Right renal cortex interstitium (tissue), 3 donors: ENCODE measurements at regions not wholly inside any gene's neighbourhood (a gene's known extent, or its start where the extent isn't known, plus 50 kb on each side); places are given as distances from the start of the nearest gene placed in this dataset.

Experiments
- DNase-seq, 3 donors: peaks; one replicate each; pipeline ENCODE4 v3.0.0-alpha.2; 2013; ENCODE audit warnings: low read depth in 3 of 3, low spot score in 2 of 3

- no peak for DNase-seq
Observed at GRCh38 chr2:41859615-41860514, 188.0 kb upstream of the PKDCC start.

DNA sequence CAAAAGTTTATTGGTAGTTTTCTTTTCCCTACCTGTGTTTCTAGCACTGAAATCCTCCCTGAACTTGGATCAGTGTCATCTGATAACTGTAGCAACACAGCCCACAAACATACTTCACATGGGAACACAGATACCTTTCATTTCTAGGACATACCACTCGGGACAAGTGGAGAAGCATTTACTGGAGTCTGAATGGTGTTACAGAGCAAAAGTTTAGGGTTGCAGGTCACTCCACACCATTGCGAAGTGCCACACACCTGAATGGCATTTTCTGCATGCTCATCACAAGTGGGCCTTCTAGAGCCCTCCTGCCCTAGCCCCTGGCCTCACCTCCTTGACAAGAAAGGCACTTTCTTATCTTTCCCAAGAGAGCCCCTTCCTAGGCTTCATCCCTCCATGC lies 184.8 kb upstream of the PKDCC start:
- DNase-seq, result no peak

DNA sequence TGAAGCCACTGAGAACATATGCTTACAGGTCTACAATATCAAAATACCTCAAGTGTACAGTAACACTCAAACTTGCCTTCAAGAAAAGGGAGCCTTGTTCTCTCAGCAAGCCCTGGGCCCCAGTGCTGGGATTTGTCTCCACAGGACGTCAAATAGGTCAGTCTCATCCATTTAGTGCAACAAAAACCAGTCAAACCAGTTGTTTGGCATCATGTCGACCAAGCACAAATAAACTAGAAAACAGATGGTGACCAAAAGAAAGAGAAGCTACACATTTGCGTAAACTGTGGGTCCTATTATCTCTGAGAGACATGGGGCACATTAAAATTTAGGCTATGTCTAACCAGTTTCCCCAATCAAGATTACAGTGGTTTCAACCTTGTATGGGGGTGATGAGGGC lies 182.6 kb upstream of the PKDCC start:
- DNase-seq, result no peak

GRCh38 chr2:41867553-41867952 lies 180.3 kb upstream of the PKDCC start:
- DNase-seq, result no peak

GRCh38 chr2:41869542-41870264 lies 178.1 kb upstream of the PKDCC start:
- no peak for DNase-seq

GRCh38 chr2:41870265-41870585 lies 177.6 kb upstream of the PKDCC start:
- DNase-seq, result no peak

GRCh38 chr2:41871080-41871479 lies 176.7 kb upstream of the PKDCC start:
- DNase-seq, result no peak

GRCh38 chr2:41872646-41873045 lies 175.2 kb upstream of the PKDCC start:
- DNase-seq, result no peak

DNA sequence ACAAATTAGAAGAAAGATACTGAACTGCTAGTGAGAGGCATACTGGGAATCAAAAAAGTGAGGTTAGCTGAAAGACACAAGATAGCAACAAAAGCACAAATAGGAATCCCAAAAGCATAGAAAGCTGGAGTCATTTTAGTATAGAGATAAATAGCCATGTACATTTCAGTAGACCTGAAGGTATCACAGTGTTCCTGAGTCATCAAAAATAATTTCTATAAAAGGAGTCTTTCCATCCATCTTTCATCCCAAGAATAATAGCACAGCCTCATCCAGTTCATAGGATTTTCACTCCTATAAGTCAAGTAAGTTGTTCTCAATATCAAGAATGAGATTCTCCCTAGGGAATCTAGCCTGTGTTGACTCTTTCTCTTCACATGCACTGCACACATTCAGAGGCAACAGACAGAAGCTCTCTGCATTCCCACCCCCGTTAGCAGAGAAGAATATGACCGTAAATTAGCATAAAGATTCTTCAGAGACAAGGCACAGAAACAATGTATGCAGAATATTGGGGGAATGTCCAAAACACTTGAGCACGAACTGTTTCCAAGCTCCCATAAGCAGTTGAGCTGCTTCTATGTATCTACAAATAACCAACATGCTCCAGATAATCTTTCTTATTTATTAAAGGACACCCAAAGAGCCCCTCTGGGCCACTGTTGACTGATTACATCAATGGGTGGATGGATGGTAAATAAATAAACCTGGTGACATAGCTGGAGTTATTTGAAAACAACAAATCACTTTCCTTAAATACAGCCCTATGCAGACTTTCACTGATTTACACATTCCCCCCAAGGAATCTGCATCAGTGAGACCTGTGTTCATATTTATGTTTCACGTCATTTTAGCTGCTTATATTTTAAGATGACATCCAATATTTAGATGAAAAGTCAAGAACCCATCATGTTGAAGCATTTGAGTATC lies 174.5 kb upstream of the PKDCC start:
- no peak for DNase-seq

DNA sequence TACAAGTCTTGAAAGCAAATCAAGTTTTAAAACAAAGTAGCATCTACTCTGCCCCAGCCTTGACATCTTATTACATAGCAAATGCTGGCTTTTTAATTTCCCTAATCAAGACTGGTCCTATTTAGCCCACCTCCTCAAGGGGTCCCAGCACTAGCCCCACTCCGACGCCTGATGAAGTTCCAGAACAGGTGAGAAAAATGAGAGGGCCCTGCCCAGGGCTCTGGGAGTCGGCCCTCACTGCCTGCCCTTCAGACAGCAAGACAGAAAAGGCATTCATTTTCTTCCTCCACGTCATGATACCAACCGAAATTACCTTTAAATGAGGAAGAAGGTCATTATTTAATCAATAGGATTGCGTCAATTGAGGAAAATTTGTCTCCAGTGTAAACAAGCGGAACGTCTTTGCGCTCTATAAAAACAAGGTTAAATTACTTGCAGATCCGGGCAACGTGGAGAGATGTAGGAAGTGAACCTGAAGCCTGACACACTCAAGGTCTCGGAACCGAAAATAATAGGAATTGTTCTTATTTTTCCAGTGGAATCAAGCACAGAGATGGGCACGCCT lies 170.6 kb upstream of the PKDCC start:
- no peak for DNase-seq

DNA sequence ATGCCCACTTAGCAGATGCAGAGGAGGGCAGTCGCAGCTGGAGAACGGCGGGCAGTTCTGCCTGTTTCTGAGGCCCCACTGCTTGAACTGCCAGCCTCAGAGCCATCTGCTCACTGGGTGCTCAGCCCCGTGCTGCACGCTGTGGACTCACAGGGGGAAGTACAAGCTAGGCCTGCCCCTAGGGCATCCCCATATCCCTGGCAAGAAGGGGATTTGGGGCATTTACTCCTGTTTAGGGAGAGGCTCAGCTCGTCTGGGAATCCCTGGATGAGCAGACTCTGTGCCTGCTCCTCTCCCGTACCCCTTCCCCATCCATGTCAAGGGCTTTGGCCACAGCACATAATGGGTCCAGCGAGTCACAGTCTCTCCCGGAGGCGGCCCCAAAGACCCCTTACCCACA lies 169.8 kb upstream of the PKDCC start:
- no peak for DNase-seq

GRCh38 chr2:41878716-41879234 lies 169.0 kb upstream of the PKDCC start:
- no peak for DNase-seq

- DNase-seq, result peak in 1 of 3 donors; percentile 62
Observed at GRCh38 chr2:41879235-41879916, 168.4 kb upstream of the PKDCC start.

DNA sequence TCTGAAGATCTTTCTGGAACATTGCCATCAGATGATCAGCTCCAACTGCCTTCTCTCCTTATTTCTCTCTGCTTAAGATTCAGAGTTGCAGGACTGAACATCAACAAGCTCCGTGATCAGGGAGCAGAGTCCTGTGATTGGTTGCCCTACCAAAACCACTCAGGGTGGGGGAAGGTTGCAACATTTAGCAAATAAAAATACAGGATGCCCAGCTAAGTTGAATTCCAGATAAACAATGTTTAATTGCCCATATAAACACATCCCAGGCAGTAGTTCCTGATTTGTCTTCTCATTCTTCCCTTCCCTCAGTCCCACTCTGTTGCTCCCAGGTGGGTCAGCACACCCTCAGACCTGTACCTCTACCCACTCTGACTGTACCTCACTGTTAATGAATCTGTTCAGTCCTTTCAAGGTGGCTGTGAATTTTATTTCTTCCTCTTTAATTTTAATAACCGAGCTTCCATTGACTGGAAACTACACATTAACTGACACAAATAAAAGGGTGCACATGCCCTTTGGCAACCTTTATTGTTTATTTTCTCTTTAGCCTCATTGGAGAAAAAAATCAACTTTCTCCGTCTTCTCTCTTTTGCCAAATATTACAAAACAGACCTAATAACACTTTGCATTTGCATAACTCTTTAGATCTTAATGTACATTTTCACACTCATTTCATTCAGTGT lies 167.1 kb upstream of the PKDCC start:
- no peak for DNase-seq

DNA sequence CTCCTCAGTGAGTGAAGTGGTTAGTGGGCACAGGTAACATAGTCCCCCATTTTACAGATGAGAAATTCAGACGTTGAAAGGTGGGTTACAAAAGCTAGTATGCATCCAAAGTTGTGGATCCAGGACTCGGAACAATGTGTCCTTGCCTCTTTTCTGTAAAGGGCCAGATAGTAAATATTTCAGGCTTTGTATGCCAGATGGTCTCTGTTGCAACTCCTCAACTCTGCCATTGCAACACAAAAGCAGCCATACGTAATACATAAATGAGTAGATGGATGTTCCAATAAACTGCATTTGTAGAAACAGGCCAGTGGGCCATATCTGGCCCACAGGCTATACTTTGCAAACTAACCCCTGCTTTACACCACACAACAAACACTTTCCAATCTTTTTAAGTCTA lies 166.6 kb upstream of the PKDCC start:
- no peak for DNase-seq

DNA sequence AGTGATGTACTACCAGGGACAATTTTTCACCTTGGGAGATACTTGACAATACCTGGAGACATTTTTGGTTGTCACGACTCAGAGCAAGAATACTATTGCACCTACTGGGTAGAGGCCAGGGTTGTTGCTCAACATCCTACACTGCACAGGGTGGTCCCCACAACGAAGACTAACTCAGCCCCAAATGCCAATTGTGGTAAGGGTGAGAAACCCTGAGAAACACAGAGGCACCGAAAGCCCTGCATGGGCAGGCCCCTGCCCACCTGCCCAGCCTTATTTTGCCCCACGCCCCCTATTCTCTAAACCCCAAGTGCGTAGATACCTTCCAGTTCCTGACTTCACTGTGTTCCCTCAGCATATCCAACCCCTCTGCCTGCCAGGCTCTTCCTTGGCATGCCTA lies 163.1 kb upstream of the PKDCC start:
- no peak for DNase-seq

DNA sequence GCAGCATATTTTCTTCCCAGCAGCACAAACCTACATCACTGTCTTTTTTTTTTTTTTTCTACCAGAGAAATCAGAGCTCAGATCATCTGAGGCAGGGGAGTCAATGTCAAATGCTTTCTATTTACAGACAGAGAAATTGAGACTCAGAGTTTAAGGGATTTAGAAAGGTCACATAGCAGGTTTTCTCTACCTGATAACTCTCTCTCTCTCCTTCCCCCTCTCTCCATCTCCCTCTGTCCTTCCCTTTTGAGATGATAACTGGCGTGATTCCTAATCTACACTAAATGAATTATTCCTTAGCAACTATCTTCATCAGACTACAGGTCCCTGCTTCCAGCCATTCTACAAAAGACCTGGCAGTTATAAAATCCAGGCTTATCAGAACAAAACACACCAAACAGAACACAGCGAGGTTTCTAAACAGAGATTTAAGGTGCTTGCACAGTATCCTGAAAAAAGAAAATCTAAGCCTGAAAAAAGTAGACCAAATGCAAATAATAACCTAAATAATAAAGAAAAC lies 161.6 kb upstream of the PKDCC start:
- DNase-seq, result no peak

DNA sequence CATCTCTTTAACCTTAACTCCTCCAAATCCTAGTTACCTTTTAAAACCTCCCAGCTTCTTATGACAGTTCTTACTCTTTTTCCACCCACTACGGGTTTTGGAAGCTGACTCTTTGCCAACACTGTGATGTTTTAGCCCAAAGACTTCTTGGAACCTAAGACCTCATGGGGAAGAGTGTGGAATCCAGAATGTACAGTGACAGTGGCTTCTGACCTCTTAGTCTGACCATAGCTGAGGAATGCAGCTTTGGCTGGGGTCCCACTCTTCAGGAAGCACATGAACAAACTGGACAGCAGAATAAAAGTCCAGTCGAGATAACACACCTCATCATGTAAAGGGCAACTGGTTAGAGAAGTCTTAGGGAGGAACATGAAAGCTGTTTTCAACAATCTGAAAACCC lies 161.1 kb upstream of the PKDCC start:
- no peak for DNase-seq

- no peak for DNase-seq
Observed at GRCh38 chr2:41890341-41890740, 157.5 kb upstream of the PKDCC start.
